Non-pigmented ciliary epithelial cell (primary cell): ENCODE measurements at regions not wholly inside any gene's neighbourhood (a gene's known extent, or its start where the extent isn't known, plus 50 kb on each side); places are given as distances from the start of the nearest gene placed in this dataset.

Experiments used
- DNase-seq: peaks from one replicate; pipeline ENCODE4 v3.0.0-alpha.2; 2010; ENCODE audit warnings: low read depth

GRCh38 chr10:8229153-8229552, 174.7 kb downstream of the GATA3 start:
- no peak for DNase-seq

DNA sequence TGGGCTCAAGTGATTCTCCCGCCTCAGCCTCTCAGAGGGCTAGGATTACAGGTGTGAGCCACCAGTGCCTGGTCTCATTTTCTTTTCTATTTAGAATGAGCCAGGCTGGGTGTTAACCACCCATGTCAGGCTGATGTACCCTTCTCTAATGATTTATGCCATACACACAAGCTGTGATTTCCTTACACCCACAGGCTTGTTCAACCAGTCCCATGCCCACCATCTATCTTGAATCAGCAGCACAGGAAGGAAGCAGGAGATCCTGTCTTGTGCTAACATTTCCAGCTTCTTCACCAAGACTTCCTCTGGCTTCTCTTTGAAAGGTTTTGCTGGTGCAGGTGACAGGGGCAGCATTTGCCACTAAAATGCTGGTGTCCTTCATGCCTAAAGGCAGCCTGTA, 176.4 kb downstream of the GATA3 start:
- no peak for DNase-seq

DNA sequence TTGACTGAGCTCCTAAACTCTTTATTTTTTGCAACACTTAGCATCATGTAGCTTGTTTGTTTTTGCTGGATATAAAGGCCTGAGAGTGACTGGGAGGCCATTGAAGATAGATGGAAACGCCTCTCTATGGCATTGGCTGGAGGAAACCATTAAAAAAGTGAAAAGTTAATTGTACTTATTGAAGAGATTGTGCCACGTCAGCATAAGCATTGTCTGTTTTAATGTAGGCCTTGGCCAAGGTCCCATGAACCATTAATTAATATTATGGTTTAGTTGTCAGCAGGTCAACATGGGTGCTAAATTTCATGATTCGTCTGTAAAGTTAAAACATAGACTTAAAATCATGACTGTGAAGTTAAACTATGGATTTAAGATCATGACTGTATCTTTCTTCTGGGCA, 178.6 kb downstream of the GATA3 start:
- no peak for DNase-seq

DNA sequence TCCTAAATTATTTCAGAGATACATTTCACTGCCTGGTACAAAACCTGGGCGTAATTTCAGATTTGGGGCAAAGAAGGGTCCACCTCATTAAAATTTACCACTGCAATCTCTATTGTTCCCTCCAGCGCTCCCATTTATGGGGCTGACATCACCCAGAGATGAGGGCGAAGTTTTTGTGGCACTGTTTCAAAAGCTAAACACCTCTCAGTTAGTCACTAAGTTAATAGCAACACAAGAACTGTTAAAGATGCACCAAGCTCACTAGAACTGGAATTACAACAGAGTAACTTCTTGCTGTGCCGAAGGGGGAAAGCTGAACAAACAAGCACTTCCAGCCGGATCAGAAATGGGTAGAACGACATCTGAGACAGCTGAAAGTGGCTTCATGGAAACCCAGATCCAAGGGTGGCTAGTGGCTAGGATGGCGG, 179.4 kb downstream of the GATA3 start:
- DNase-seq = no peak

DNA sequence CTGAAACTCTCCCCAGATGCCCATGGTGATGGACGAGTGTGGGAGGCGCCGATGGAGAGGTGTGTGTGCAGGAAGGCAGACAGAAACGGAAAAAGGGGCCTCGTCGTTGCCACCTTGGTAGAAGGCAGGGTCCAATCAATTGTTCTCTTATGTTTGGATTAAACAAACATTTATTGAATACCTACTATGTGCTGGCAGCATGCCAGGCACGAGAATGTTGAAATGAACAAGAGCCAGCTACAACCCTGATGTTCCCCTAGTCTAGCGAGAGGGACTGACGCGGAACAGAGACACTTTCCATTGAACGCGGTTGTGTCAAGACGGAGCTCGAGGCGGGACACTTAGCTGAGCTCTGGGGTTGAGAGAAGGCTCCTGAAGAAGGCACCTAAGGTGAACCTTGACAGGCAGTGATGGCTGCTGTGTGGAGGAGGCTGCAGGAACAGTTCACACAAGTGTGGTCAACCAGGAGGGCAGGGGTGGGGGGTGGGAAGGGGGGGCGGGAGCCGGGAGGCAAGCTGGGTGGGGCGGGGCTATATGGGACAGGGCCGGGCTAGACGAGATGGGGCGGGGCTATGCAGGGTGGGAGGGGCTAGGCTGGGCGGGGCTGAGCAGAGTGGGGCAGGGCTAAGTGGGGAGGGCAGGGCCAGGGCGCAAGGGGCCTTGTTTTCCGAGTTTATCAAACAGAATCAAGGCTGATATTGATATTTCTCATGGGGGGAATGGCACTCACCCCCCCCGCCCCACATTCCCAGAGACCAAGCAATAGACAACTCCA, 181.0 kb downstream of the GATA3 start:
- DNase-seq = no peak

- no peak for DNase-seq
Measured at GRCh38 chr10:8238986-8239385, 184.5 kb downstream of the GATA3 start.

GRCh38 chr10:8240861-8241260, 186.4 kb downstream of the GATA3 start:
- no peak for DNase-seq

DNA sequence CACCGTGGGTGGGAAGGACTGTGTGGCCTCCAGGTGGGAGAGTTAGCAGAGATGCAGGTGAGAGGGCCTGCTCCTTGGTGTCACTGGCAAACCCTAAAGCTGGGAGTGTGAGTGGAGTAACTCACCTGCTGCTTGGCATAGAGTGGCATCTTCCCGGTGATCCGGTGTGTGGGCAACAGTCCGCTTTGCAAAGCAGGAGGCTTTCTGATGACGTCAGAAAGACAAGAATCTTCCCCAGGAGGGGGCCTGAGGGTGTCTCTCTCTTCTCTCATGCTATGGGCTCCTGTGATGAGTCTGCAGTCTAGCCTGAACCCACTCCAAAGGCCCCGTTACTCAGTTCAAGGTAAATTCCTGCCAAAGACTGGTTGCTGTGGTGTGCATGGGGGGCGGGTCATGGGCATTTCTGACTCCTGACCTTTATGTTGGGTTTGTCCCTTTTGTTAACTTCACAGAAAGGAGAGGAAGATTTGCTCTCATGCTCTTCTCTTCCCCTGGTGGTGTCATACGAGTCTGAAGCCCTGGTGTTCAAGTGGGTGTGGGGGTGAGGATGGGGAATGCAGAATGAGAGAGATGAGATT, 187.9 kb downstream of the GATA3 start:
- no peak for DNase-seq

- DNase-seq = no peak
Measured at GRCh38 chr10:8245131-8245813, 190.8 kb downstream of the GATA3 start.

GRCh38 chr10:8245814-8246142, 191.3 kb downstream of the GATA3 start:
- no peak for DNase-seq

- no peak for DNase-seq
Measured at GRCh38 chr10:8246548-8246947, 192.1 kb downstream of the GATA3 start.

DNA sequence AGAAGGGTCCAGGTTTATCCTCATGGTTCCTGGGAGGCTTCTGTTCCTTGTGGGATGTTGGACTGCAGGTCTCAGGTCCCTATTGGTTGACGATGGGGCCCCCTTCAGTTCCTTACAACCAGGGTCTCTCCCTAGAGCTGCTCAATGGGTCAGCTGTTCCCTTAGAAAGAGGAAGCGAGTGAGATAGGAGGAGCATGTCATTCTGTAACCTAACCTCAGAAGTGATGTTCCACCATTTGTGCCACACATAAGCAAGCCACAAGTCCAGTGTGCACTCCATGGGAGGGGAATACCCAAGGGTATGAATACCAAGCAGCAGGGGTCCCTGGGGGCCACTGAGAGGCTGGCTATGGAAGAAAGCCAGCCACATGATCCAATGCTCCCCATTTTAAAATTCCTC, 192.7 kb downstream of the GATA3 start:
- DNase-seq = no peak

DNA sequence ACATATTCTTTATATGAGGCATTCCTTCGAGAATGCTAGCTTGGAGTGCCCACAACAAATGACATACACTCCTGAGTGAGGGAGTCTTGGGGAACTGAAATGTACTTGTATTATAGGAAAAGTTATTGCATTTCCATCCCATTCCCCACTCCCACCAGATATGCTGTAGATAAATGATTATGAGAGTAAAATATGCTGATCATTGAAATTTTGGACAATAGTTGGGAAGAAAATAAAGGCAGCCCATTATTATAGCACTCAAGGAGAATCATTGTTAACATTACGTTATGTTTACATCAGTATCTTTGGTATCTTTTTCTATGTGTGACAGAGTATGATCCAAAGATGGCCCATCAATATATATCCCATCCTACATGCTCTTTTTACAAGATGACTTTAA, 194.4 kb downstream of the GATA3 start:
- DNase-seq = no peak

DNA sequence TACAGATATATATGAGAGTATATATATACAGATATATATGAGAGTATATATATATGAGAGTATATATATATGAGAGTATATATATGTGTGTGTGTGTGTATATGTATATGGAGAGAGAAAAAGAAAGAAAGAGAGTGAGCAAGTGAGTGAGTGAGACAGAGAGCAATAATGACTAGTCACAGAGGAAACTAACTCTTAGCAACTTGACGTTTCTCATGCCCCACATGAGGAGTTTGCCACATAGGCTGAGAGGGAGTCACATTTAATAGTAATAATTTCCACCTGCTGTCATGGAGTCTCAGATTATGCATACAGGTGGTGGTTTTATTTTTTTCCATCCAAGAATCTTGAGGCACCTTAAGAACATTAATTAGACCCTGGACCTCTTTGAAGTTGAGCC, 199.9 kb downstream of the GATA3 start:
- no peak for DNase-seq

DNA sequence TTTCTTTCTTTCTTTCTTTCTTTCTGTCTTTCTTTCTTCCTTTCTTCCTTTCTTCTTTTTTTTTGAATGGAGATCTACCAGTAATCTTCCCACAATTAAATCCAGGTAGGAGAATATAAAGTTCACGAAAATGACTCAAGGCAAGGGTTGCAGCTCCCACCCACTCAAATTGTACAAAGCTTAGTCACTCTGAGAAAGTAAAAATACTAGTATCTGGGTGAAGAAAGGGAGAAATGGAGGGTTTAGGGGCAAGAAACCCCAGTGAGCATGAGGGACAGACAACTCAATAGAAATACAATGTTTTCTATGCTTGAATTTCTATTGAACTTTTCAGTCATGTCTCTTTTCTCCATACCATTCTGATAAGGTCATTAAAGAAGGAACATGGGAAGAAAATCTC, 200.8 kb downstream of the GATA3 start:
- no peak for DNase-seq

DNA sequence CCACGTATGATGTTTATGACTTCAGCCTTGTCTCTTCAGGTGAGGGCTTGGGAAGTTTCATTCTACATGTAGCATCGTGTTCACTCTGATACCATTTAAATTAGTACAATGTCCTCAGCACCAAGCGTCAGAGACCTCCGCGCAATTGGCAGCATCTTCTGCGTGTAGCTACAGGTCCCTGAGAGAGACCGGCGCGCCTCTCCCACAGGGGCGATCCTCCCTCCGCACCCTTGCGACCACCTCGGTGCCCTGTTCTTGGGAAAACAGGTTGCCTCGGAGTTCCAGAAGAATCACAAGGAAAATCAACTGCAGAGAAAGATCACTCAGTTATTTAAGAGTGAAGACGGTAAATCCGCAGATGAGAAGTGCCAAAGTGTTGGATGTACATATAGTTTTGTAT, 206.2 kb downstream of the GATA3 start:
- no peak for DNase-seq

DNA sequence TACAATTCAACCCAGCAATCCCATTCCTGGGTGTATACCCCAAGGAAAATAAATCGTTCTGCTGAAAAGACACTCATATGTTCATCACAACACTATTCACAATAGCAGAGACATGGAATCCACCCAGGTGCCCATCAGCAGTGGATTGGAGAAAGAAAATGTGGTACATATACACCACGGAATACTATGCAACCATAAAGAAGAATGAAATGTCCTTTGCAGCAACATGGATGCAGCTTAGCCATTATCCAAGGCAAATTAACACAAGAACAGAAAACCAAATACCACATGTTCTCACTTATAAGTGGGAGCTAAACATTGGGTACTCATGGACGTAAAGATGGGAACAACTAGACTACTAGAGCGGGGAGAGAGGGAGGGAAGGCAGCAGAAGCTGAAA, 207.8 kb downstream of the GATA3 start:
- DNase-seq = no peak

- DNase-seq = no peak
Measured at GRCh38 chr10:8269976-8270375, 215.5 kb downstream of the GATA3 start.

DNA sequence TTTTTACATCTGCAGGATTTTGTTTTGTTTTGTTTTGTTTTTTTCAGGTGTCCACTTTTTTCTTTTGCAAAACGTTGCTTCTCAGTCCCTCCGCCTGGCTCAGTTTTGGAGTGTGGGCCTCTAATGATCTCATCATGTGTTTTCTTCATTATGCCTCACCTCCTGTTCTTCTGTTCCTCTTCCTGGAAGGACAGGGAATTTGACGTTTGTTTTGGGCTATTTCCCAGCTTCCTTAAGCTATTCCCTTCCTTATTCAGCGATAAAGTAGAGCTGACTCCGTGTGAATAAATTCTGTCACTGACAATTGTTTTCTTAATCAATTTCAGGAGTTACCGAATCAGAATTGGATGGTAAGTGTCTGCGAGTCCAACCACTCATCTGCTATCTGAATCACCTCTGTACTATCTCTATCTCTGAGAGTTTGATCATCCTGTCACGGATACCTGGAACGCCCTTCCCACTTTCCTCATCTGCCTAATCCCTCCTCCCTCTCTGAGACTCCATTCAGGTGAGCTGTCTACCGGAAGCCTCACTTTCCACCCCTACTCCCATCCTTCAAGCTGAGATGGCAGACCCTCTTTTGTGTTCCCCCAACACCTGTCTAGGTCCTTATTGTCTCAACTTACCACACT, 218.4 kb downstream of the GATA3 start:
- DNase-seq = no peak

- no peak for DNase-seq
Measured at GRCh38 chr10:8273749-8274148, 219.3 kb downstream of the GATA3 start.

- no peak for DNase-seq
Measured at GRCh38 chr10:8275911-8276310, 221.4 kb downstream of the GATA3 start.

DNA sequence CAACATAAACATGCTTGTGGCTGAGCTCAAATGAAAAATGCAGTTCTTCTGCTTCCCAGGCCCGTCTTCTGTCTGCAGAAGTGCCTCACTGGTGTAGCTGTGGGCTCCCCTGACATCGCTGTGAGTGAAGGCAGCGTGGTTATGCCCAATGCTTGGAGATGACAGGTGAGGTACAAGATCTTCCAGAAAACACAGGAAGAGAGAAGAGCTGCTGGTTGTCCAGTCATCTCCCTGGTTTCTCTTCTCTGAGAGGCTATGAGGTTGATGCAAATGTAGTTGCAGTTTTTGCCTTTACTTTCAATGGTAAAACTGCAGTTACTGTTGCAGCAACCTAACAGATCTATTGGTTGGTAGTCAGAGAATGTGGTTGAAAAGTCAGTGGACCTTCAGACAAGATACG, 223.6 kb downstream of the GATA3 start:
- no peak for DNase-seq

DNA sequence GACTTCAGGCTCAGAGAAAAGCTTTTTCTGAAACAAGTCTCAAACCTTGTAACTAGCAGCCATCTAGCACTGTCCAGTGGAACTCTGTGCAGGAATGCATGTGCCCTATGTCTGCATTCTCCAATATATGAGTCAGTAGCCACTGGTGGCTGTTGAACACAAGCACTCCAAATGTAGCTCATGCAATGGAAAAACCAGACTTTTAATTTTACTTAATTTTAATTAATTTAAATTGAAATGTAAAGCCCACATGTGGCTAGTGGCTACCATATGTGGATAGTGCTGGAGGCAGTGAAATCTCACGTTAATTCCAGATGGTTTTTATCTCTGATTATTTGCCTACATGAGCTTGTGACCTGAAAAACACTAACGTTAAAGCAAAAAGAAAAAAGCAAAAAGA, 225.1 kb downstream of the GATA3 start:
- peak; percentile 10 for DNase-seq
